A673 (cell line): ENCODE measurements at regions not wholly inside any gene's neighbourhood (a gene's known extent, or its start where the extent isn't known, plus 50 kb on each side); places are given as distances from the start of the nearest gene placed in this dataset.

Source experiments
- BruUV-seq: library from RNA; stranded (reverse); fragments of 400-500 nt; replicated peaks from 2 replicates; lab custom pipeline; 2021; lab: Mats Ljungman, UMichigan
- CTCF ChIA-PET: fragments of 300-600 bp; sonication (Branson Sonifier 250); formaldehyde crosslinking; loops from one replicate; lab custom pipeline; 2022; ENCODE audit warnings: antibody characterized with exemption; lab: Charles Lee
- POLR2A ChIA-PET: fragments of 300-600 bp; sonication (Branson Sonifier 250); formaldehyde crosslinking; loops from one replicate; lab custom pipeline; 2022; ENCODE audit warnings: antibody characterized with exemption; ENCODE audit not compliant: low non-redundant PET; lab: Charles Lee
- DNase-seq: peaks from one replicate; pipeline ENCODE4 v3.0.0-alpha.2; 2015; ENCODE audit warnings: low spot score
- H3K27ac ChIP-seq: fragments of 200-600 bp; sonication (generic); 2 replicates; pipeline ENCODE4 v1.5.1; 2016; ENCODE audit warnings: mixed run types, low read depth, mild to moderate bottlenecking, mixed read lengths, antibody characterized with exemption, low read length; ENCODE audit not compliant: poor library complexity, severe bottlenecking
- H3K27me3 ChIP-seq: fragments of 200-600 bp; sonication (generic); replicated peaks from 2 replicates; pipeline ENCODE4 v1.6.1; 2017; ENCODE audit warnings: mixed run types, low read depth, mild to moderate bottlenecking, mixed read lengths, antibody characterized with exemption, low read length; ENCODE audit not compliant: insufficient read depth, poor library complexity
- H3K36me3 ChIP-seq: fragments of 200-600 bp; sonication (generic); 2 replicates; pipeline ENCODE4 v1.6.1; 2016; ENCODE audit warnings: mixed run types, mild to moderate bottlenecking, mixed read lengths, antibody characterized with exemption, low read length; ENCODE audit not compliant: insufficient read depth, poor library complexity, severe bottlenecking
- H3K4me1 ChIP-seq: fragments of 200-600 bp; sonication (generic); 2 replicates; pipeline ENCODE4 v1.6.1; 2017; ENCODE audit warnings: mixed run types, mild to moderate bottlenecking, mixed read lengths, antibody characterized with exemption, low read length; ENCODE audit not compliant: insufficient read depth, poor library complexity, severe bottlenecking
- H3K4me3 ChIP-seq: fragments of 200-600 bp; sonication (generic); 2 replicates; pipeline ENCODE4 v1.5.1; 2016; ENCODE audit warnings: low read depth, mixed run types, mild to moderate bottlenecking, mixed read lengths, low read length; ENCODE audit not compliant: poor library complexity, severe bottlenecking
- H3K9me3 ChIP-seq: fragments of 200-600 bp; sonication (generic); 2 replicates; pipeline ENCODE4 v1.6.1; 2016; ENCODE audit warnings: mixed run types, low read depth, mild to moderate bottlenecking, mixed read lengths, antibody characterized with exemption, low read length; ENCODE audit not compliant: poor library complexity, severe bottlenecking
- CTCF ChIP-seq: fragments of 300-800, 200-600 bp; sonication (generic); conservative IDR thresholded peaks from 2 replicates; pipeline ENCODE4 v1.5.1; 2017; ENCODE audit warnings: low read depth, mild to moderate bottlenecking, antibody characterized with exemption, low read length, moderate library complexity, mixed read lengths
- EZH2 ChIP-seq: fragments of 200-600 bp; sonication (generic); IDR thresholded peaks from 2 replicates; pipeline ENCODE4 v1.6.1; 2017; ENCODE audit warnings: borderline replicate concordance, low read depth, mild to moderate bottlenecking, mixed read lengths, antibody characterized with exemption, low read length; ENCODE audit not compliant: poor library complexity, severe bottlenecking
- intact Hi-C: fragments of 100-400 bp; cut with micrococcal nuclease; formaldehyde crosslinking; loops from one replicate; pipeline ENCODE4 v1.10.0; 2022; ENCODE audit not compliant: unreplicated experiment

- no TSS peak for BruUV-seq
- TF ChIP-seq CTCF: no peak
- no peak for TF ChIP-seq EZH2
- no peak for DNase-seq
- Histone ChIP-seq H3K4me3 (no peak overlapping the region), H3K9me3 (no peaks in the 10 kb centered on the region), H3K36me3 (no peaks in the 10 kb centered on the region), H3K27ac (no peak overlapping the region), H3K4me1 (no peaks in the 10 kb centered on the region), H3K27me3 (no peaks in the 10 kb centered on the region)
- ChIA-PET CTCF (interaction anchor here (0.6 kb wide), 1 partner anchor 43 kb away, joined by 4 read pairs; no protein-coding TSS in a partner anchor), POLR2A (no interaction called here)
- intact Hi-C loops: no loop called here
Observed at GRCh38 chr11:86175191-86175590, 69.4 kb upstream of the EED start.

- no peak for TF ChIP-seq EZH2
- no peak for TF ChIP-seq CTCF
- Histone ChIP-seq H3K36me3 (no peaks in the 10 kb centered on the region), H3K9me3 (no peaks in the 10 kb centered on the region), H3K4me1 (no peaks in the 10 kb centered on the region), H3K4me3 (no peak overlapping the region), H3K27ac (no peak overlapping the region), H3K27me3 (no peaks in the 10 kb centered on the region)
- DNase-seq: no peak
- no TSS peak for BruUV-seq
- intact Hi-C loops: no loop called here
- CTCF ChIA-PET: interaction anchor here (0.6 kb wide), 1 partner anchor 42 kb away, joined by 4 read pairs; no protein-coding TSS in a partner anchor
- POLR2A ChIA-PET: no interaction called here
Observed at GRCh38 chr11:86174101-86175046, 70.2 kb upstream of the EED start.

GRCh38 chr11:86172894-86173293, 71.7 kb upstream of the EED start:
- intact Hi-C loops: no loop called here
- ChIA-PET POLR2A (no interaction called here), CTCF (no interaction called here)
- BruUV-seq: no TSS peak
- no peak overlapping the region for H3K4me3 ChIP-seq
- no peak for TF ChIP-seq EZH2
- TF ChIP-seq CTCF: no peak
- H3K9me3 ChIP-seq: no peaks in the 10 kb centered on the region
- no peaks in the 10 kb centered on the region for H3K4me1 ChIP-seq
- H3K36me3 ChIP-seq: no peaks in the 10 kb centered on the region
- no peak for DNase-seq
- H3K27me3 ChIP-seq: no peaks in the 10 kb centered on the region
- no peak overlapping the region for H3K27ac ChIP-seq
